ENCODE measurements at regions not wholly inside any gene's neighbourhood (a gene's known extent, or its start where the extent isn't known, plus 50 kb on each side); places are given as distances from the start of the nearest gene placed in this dataset.

DNA sequence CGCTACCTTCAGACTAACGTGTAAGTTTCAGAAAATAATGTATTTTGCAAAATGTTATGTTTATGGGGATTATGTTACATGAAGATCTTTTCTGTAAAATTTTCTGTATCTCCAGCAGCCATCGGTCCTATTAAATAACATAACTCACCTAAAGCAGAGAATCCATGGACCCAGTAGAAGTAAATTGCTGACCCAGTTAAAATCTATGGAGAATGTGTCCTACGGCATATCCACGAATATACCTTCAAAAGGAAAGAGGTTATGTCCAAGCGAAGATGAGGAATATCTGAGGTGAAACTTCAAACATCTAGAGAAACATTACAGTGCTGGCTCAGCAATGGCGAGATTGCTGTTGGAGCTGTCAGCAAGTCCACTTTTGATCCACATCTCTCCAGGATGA is 492.2 kb upstream of the ADAMTS16 start:
- no peaks in the 10 kb centered on the region for H3K9me3 ChIP-seq (ENCODE audit: control insufficient read depth, insufficient read depth, low read depth, low read length)
- H3K36me3 ChIP-seq (ENCODE audit: control insufficient read depth in 2 of 2, insufficient read depth in 1 of 2, low read length in 2 of 2), result no peaks in the 10 kb centered on the region
- ChIA-PET CTCF (interaction anchor here (1.2 kb wide), 1 partner anchor 15 kb away, joined by 3 read pairs; no protein-coding TSS in a partner anchor), POLR2A (no interaction called here)
- H3K4me3 ChIP-seq (ENCODE audit: low read depth, low read length), result no peak overlapping the region
- no peak overlapping the region for H3K27ac ChIP-seq (ENCODE audit: extremely low read depth, low read depth, low read length)
- TF ChIP-seq, protein P1, sequence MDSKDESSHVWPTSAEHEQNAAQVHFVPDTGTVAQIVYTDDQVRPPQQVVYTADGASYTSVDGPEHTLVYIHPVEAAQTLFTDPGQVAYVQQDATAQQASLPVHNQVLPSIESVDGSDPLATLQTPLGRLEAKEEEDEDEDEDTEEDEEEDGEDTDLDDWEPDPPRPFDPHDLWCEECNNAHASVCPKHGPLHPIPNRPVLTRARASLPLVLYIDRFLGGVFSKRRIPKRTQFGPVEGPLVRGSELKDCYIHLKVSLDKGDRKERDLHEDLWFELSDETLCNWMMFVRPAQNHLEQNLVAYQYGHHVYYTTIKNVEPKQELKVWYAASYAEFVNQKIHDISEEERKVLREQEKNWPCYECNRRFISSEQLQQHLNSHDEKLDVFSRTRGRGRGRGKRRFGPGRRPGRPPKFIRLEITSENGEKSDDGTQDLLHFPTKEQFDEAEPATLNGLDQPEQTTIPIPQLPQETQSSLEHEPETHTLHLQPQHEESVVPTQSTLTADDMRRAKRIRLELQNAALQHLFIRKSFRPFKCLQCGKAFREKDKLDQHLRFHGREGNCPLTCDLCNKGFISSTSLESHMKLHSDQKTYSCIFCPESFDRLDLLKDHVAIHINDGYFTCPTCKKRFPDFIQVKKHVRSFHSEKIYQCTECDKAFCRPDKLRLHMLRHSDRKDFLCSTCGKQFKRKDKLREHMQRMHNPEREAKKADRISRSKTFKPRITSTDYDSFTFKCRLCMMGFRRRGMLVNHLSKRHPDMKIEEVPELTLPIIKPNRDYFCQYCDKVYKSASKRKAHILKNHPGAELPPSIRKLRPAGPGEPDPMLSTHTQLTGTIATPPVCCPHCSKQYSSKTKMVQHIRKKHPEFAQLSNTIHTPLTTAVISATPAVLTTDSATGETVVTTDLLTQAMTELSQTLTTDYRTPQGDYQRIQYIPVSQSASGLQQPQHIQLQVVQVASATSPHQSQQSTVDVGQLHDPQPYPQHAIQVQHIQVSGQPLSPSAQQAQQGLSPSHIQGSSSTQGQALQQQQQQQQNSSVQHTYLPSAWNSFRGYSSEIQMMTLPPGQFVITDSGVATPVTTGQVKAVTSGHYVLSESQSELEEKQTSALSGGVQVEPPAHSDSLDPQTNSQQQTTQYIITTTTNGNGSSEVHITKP (tag by site-specific recombination; IDR thresholded peaks at IDR 0.05), result no peak
- TF ChIP-seq ZNF214 (tag by site-specific recombination; IDR thresholded peaks at IDR 0.05; ENCODE audit: borderline replicate concordance) (no peak), ZNF555 (tag by site-specific recombination; conservative IDR thresholded peaks at IDR 0.05) (no peak), ZNF391 (tag by site-specific recombination; IDR thresholded peaks at IDR 0.05; ENCODE audit: borderline replicate concordance, low read depth) (no peak)
- H3K4me1 ChIP-seq (ENCODE audit: control insufficient read depth, insufficient read depth, low read length), result no peaks in the 10 kb centered on the region

DNA sequence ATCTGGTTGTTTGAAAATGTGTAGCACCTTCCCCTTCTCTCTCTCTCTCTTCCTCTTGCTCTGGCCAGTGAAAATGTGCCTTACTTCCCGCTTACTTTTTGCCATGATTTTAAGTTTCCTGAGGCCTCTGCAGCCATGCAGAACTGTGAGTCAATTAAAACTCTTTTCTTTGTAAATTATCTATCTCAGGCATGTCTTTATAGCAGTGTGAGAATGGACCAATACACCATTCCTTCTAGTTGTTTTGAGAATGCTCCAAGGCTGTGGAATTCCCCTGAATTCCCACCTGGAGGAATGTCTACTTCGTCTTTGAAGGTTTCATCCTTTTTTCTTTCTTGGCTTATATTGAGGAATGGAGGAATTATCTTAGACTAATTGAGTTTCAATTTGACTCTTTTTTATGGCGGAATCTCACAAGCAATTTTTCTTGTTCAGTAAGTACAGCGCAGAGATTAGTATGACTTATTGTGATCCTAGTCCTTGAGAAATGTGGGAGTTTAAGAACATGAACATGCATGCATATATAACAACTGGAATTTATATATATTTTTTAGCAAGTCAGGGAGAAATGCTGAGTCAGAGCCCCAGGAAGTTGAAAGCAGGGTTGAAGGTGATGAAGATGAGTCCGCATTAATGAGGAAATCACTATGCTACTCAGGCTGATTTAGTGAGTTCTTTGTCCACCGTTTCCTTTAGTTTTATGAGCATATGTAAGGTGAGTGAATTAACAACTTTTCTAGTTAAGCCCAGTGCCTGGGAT is 488.1 kb upstream of the ADAMTS16 start:
- CTCF ChIA-PET, result no interaction called here
- no peaks in the 10 kb centered on the region for H3K9me3 ChIP-seq (ENCODE audit: control insufficient read depth, insufficient read depth, low read depth, low read length)
- H3K27ac ChIP-seq (ENCODE audit: extremely low read depth, low read depth, low read length), result no peak overlapping the region
- H3K36me3 ChIP-seq (ENCODE audit: control insufficient read depth in 2 of 2, insufficient read depth in 1 of 2, low read length in 2 of 2), result no peaks in the 10 kb centered on the region
- no peak overlapping the region for H3K4me3 ChIP-seq (ENCODE audit: low read depth, low read length)
- POLR2A ChIA-PET, result no interaction called here
- H3K4me1 ChIP-seq (ENCODE audit: control insufficient read depth, insufficient read depth, low read length), result no peaks in the 10 kb centered on the region
- TF ChIP-seq ZNF558 (tag by site-specific recombination; IDR thresholded peaks at IDR 0.05) (no peak), ZSCAN23 (tag by site-specific recombination; IDR thresholded peaks at IDR 0.05) (no peak), KLF9 (tag by site-specific recombination; IDR thresholded peaks at IDR 0.05; ENCODE audit: low read depth) (no peak), IKZF3 (tag by site-specific recombination; IDR thresholded peaks at IDR 0.05) (no peak), ZNF830 (tag by site-specific recombination; IDR thresholded peaks at IDR 0.05; ENCODE audit: low read depth) (no peak), ZFHX2 (tag by site-specific recombination; conservative IDR thresholded peaks at IDR 0.05) (no peak), ZNF48 (tag by site-specific recombination; IDR thresholded peaks at IDR 0.05) (no peak), ZBTB44 (tag by site-specific recombination; IDR thresholded peaks at IDR 0.05) (no peak), ZIC2 (tag by site-specific recombination; IDR thresholded peaks at IDR 0.05) (no peak), SETDB1 (IDR thresholded peaks at IDR 0.05; ENCODE audit: insufficient read length, low read length) (no peak)
- TF ChIP-seq, protein P2, sequence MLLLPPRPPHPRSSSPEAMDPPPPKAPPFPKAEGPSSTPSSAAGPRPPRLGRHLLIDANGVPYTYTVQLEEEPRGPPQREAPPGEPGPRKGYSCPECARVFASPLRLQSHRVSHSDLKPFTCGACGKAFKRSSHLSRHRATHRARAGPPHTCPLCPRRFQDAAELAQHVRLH (tag by site-specific recombination; IDR thresholded peaks at IDR 0.05), result no peak
- TF ChIP-seq, protein P3, sequence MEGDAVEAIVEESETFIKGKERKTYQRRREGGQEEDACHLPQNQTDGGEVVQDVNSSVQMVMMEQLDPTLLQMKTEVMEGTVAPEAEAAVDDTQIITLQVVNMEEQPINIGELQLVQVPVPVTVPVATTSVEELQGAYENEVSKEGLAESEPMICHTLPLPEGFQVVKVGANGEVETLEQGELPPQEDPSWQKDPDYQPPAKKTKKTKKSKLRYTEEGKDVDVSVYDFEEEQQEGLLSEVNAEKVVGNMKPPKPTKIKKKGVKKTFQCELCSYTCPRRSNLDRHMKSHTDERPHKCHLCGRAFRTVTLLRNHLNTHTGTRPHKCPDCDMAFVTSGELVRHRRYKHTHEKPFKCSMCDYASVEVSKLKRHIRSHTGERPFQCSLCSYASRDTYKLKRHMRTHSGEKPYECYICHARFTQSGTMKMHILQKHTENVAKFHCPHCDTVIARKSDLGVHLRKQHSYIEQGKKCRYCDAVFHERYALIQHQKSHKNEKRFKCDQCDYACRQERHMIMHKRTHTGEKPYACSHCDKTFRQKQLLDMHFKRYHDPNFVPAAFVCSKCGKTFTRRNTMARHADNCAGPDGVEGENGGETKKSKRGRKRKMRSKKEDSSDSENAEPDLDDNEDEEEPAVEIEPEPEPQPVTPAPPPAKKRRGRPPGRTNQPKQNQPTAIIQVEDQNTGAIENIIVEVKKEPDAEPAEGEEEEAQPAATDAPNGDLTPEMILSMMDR (tag by site-specific recombination; IDR thresholded peaks at IDR 0.05), result no peak
